H1 (cell line): ENCODE measurements at regions not wholly inside any gene's neighbourhood (a gene's known extent, or its start where the extent isn't known, plus 50 kb on each side); places are given as distances from the start of the nearest gene placed in this dataset.

Source experiments
- CTCF ChIA-PET: fragments of 300-600 bp; sonication (Branson Sonifier 250); formaldehyde crosslinking; loops from one replicate; lab custom pipeline; 2021; ENCODE audit not compliant: partially characterized antibody; lab: Charles Lee
- POLR2A ChIA-PET: fragments of 300-600 bp; sonication (Branson Sonifier 250); formaldehyde crosslinking; loops from one replicate; lab custom pipeline; 2021; ENCODE audit warnings: inconsistent platforms; ENCODE audit not compliant: partially characterized antibody; lab: Charles Lee
- DNase-seq, 2 experiments: peaks; one replicate each; pipeline versions ENCODE4 v3.0.0 to v3.0.0-alpha.2; 2010 to 2022; ENCODE audit warnings: low spot score in 2 of 2, low read depth in 1 of 2, mixed read lengths in 1 of 2
- FAIRE-seq: peaks from 2 replicates; lab custom pipeline; 2011; peaks lifted over from hg19 to GRCh38; lab: Jason Lieb, UNC
- H2AFZ ChIP-seq: 2 replicates; pipeline ENCODE4 v1.8.1; 2012; ENCODE audit warnings: low read length, inconsistent platforms
- H2AK5ac ChIP-seq: 2 replicates; pipeline ENCODE4 v1.6.1; 2013; ENCODE audit warnings: low read depth, low read length
- H2BK120ac ChIP-seq: replicated peaks from 2 replicates; pipeline ENCODE3; 2013; ENCODE audit warnings: low read depth, low read length, inconsistent platforms
- H2BK12ac ChIP-seq: 2 replicates; pipeline ENCODE4 v1.6.1; 2013; ENCODE audit warnings: low read depth, low read length
- H2BK15ac ChIP-seq: 2 replicates; pipeline ENCODE4 v1.6.1; 2013; ENCODE audit warnings: low read length
- H2BK20ac ChIP-seq: 2 replicates; pipeline ENCODE4 v1.6.1; 2013; ENCODE audit warnings: low read length
- H2BK5ac ChIP-seq: 2 replicates; pipeline ENCODE4 v1.6.1; 2013; ENCODE audit warnings: low read depth, low read length
- H3K14ac ChIP-seq: 2 replicates; pipeline ENCODE4 v1.6.1; 2013; ENCODE audit warnings: inconsistent platforms; ENCODE audit not compliant: insufficient read length
- H3K18ac ChIP-seq: 2 replicates; pipeline ENCODE4 v1.6.1; 2013; ENCODE audit warnings: low read length; ENCODE audit errors: extremely low read depth
- H3K23ac ChIP-seq: 2 replicates; pipeline ENCODE4 v1.6.1; 2013; ENCODE audit warnings: inconsistent platforms; ENCODE audit not compliant: insufficient read length
- H3K23me2 ChIP-seq: 2 replicates; pipeline ENCODE4 v1.6.1; 2013; ENCODE audit warnings: low read depth, low read length
- H3K27ac ChIP-seq: 2 replicates; pipeline ENCODE4 v1.6.1; 2011; ENCODE audit warnings: low read depth, low read length, inconsistent platforms
- H3K27me3 ChIP-seq, 4 experiments: replicated peaks in 1 of 4; 1 replicate in 1 of 4; 2 replicates in 3 of 4; pipeline versions ENCODE4 v1.6.1 to v1.8.1; 2011 to 2013; ENCODE audit warnings: low read length in 3 of 4, mild to moderate bottlenecking in 3 of 4, inconsistent platforms in 2 of 4, mixed read lengths in 2 of 4, moderate library complexity in 1 of 4; ENCODE audit not compliant: control insufficient read depth in 3 of 4, insufficient read depth in 3 of 4; ENCODE audit errors: extremely low read depth in 1 of 4
- H3K36me3 ChIP-seq, 4 experiments: 2 replicates each; pipeline versions ENCODE4 v1.6.1 to v1.8.1; 2011 to 2013; ENCODE audit warnings: mild to moderate bottlenecking in 4 of 4, low read length in 3 of 4, moderate library complexity in 2 of 4, control low read depth in 1 of 4, inconsistent platforms in 1 of 4; ENCODE audit not compliant: insufficient read depth in 4 of 4, control insufficient read depth in 2 of 4
- H3K4ac ChIP-seq: replicated peaks from 2 replicates; pipeline ENCODE3; 2013; ENCODE audit warnings: low read length, low read depth, mixed read lengths, inconsistent platforms; ENCODE audit not compliant: insufficient read length
- H3K4me1 ChIP-seq, 4 experiments: replicated peaks in 1 of 4; 1 replicate in 1 of 4; 2 replicates in 3 of 4; pipeline versions ENCODE4 v1.6.1 to v1.8.1; 2011 to 2013; ENCODE audit warnings: low read length in 3 of 4, inconsistent platforms in 2 of 4, mixed read lengths in 1 of 4; ENCODE audit not compliant: insufficient read depth in 4 of 4, control insufficient read depth in 3 of 4
- H3K4me2 ChIP-seq, 2 experiments: 2 replicates each; pipeline versions ENCODE4 v1.6.1 to v1.8.1; 2011 to 2013; ENCODE audit warnings: low read depth in 2 of 2, low read length in 2 of 2, control low read depth in 1 of 2, inconsistent platforms in 1 of 2, mild to moderate bottlenecking in 1 of 2; ENCODE audit not compliant: insufficient read depth in 1 of 2
- H3K4me3 ChIP-seq, 4 experiments: fragments of 200-600, 300-600 bp in 1 of 4; sonication (generic), shearing (Covaris generic), sonication (Bioruptor Twin) in 1 of 4; 2 replicates each; pipeline versions ENCODE4 v1.5.1 to v1.8.1; 2011 to 2016; ENCODE audit warnings: low read length in 4 of 4, low read depth in 3 of 4, control low read depth in 2 of 4, inconsistent platforms in 2 of 4, mild to moderate bottlenecking in 2 of 4, mixed read lengths in 1 of 4, moderate library complexity in 1 of 4; ENCODE audit not compliant: insufficient read depth in 2 of 4; ENCODE audit errors: extremely low read depth in 1 of 4
- H3K56ac ChIP-seq: replicated peaks from 2 replicates; pipeline ENCODE3; 2013; ENCODE audit warnings: low read depth, mild to moderate bottlenecking, mixed read lengths, low read length, inconsistent platforms; ENCODE audit not compliant: insufficient read length
- H3K79me1 ChIP-seq: 2 replicates; pipeline ENCODE4 v1.6.1; 2013; ENCODE audit warnings: low read depth, low read length, control low read depth
- H3K79me2 ChIP-seq, 2 experiments: 2 replicates each; pipeline versions ENCODE4 v1.6.1 to v1.8.1; 2012 to 2013; ENCODE audit warnings: low read length in 2 of 2, mild to moderate bottlenecking in 2 of 2, inconsistent platforms in 1 of 2; ENCODE audit not compliant: insufficient read depth in 2 of 2, control insufficient read depth in 1 of 2
- H3K9ac ChIP-seq, 4 experiments: replicated peaks in 1 of 4; 1 replicate in 1 of 4; 2 replicates in 3 of 4; pipeline versions ENCODE4 v1.6.1 to v1.8.1; 2011 to 2013; ENCODE audit warnings: low read depth in 3 of 4, low read length in 3 of 4, control low read depth in 2 of 4, mild to moderate bottlenecking in 2 of 4, moderate library complexity in 2 of 4, inconsistent platforms in 1 of 4; ENCODE audit errors: extremely low read depth in 1 of 4
- H3K9me3 ChIP-seq, 2 experiments: 2 replicates each; pipeline versions ENCODE4 v1.6.1 to v1.8.1; 2012 to 2013; ENCODE audit warnings: mild to moderate bottlenecking in 2 of 2, moderate library complexity in 2 of 2, control low read depth in 1 of 2, inconsistent platforms in 1 of 2, low read depth in 1 of 2, low read length in 1 of 2, mixed read lengths in 1 of 2; ENCODE audit not compliant: insufficient read depth in 2 of 2
- H4K20me1 ChIP-seq, 2 experiments: replicated peaks in 1 of 2; 2 replicates each; pipeline versions ENCODE3 to v1.8.1; 2011 to 2013; ENCODE audit warnings: inconsistent platforms in 2 of 2, low read length in 2 of 2, mild to moderate bottlenecking in 1 of 2; ENCODE audit not compliant: insufficient read depth in 2 of 2, control insufficient read depth in 1 of 2
- H4K5ac ChIP-seq: 2 replicates; pipeline ENCODE4 v1.6.1; 2013; ENCODE audit warnings: low read length, low read depth, mixed read lengths, inconsistent platforms; ENCODE audit not compliant: insufficient read length
- H4K8ac ChIP-seq: 2 replicates; pipeline ENCODE4 v1.8.0; 2013; ENCODE audit warnings: mild to moderate bottlenecking, moderate library complexity, low read length, inconsistent platforms; ENCODE audit not compliant: insufficient read depth; ENCODE audit errors: extremely low read depth
- H4K91ac ChIP-seq: replicated peaks from 2 replicates; pipeline ENCODE3; 2013; ENCODE audit warnings: low read length, mixed read lengths, inconsistent platforms; ENCODE audit not compliant: insufficient read length
- CTCF ChIP-seq, 3 experiments: IDR thresholded peaks; 1 replicate in 2 of 3; 2 replicates in 1 of 3; pipeline versions ENCODE4 v1.5.1 to v1.6.1; 2011; ENCODE audit warnings: low read length in 3 of 3, mild to moderate bottlenecking in 3 of 3, inconsistent platforms in 2 of 3, low read depth in 1 of 3, moderate library complexity in 1 of 3; ENCODE audit not compliant: insufficient read depth in 1 of 3; ENCODE audit errors: control extremely low read depth in 1 of 3
- EGR1 ChIP-seq: IDR thresholded peaks from 2 replicates; pipeline ENCODE4 v1.6.1; 2011; ENCODE audit warnings: low read depth, low read length, borderline replicate concordance
- HDAC6 ChIP-seq: IDR thresholded peaks from one replicate; pipeline ENCODE4 v1.7.1; 2012; ENCODE audit warnings: low read depth, mild to moderate bottlenecking, inconsistent platforms, low read length, moderate library complexity
- KDM1A ChIP-seq: fragments of 200-600, 300-600 bp; sonication (generic); IDR thresholded peaks from 2 replicates; pipeline ENCODE4 v1.7.1; 2016; ENCODE audit warnings: mild to moderate bottlenecking, low read length, borderline replicate concordance
- MAX ChIP-seq: IDR thresholded peaks from 2 replicates; pipeline ENCODE4 v1.6.1; 2012; ENCODE audit warnings: inconsistent platforms
- NRF1 ChIP-seq: IDR thresholded peaks from 2 replicates; pipeline ENCODE4 v1.6.1; 2011; ENCODE audit warnings: mild to moderate bottlenecking, low read depth, low read length, improper control_type of control experiment
- POU5F1 ChIP-seq: IDR thresholded peaks from 2 replicates; pipeline ENCODE4 v1.6.1; 2011; ENCODE audit warnings: low read depth, mild to moderate bottlenecking, low read length, moderate library complexity
- SIN3A ChIP-seq, 2 experiments: IDR thresholded peaks in 1 of 2; conservative IDR thresholded peaks in 1 of 2; 2 replicates each; pipeline ENCODE4 v1.6.1; 2011 to 2012; ENCODE audit warnings: low read length in 2 of 2, improper control_type of control experiment in 1 of 2, low read depth in 1 of 2, mild to moderate bottlenecking in 1 of 2
- SIRT6 ChIP-seq: IDR thresholded peaks from one replicate; pipeline ENCODE4 v1.7.1; 2012; ENCODE audit warnings: low read length, inconsistent platforms
- SP4 ChIP-seq: IDR thresholded peaks from 2 replicates; pipeline ENCODE4 v1.6.1; 2012; ENCODE audit warnings: low read length, inconsistent platforms
- SUZ12 ChIP-seq: fragments of 200-600 bp; sonication (generic); IDR thresholded peaks from 2 replicates; pipeline ENCODE4 v1.6.1; 2012; ENCODE audit warnings: mild to moderate bottlenecking, inconsistent platforms, low read length, moderate library complexity, mixed read lengths
- ZNF274 ChIP-seq: IDR thresholded peaks from 2 replicates; pipeline ENCODE4 v1.7.0; 2012; ENCODE audit warnings: low read length, borderline replicate concordance; ENCODE audit errors: extremely low read depth
- WGBS, 2 experiments: shearing (Covaris generic) in 1 of 2; methylation state at CpG; one replicate each; pipeline versions ENCODE4 v1.1.6 to v1.1.7; 2013 to 2015; ENCODE audit warnings: low lambda C conversion rate in 2 of 2, mixed read lengths in 2 of 2, inconsistent platforms in 1 of 2, low coverage in 1 of 2, missing lambda C conversion rate in 1 of 2; ENCODE audit not compliant: insufficient replicate concordance in 2 of 2, insufficient coverage in 1 of 2, insufficient read length in 1 of 2; ENCODE audit errors: extremely low coverage in 1 of 2, missing lambda C conversion rate in 1 of 2; 5-methylcytosine and 5-hydroxymethylcytosine counted together

- POLR2A ChIA-PET = interaction anchor here (1.6 kb wide), 1 partner anchor 86 kb away, joined by 3 read pairs; no protein-coding TSS in a partner anchor
- no peaks in the 10 kb centered on the region for H3K9me3 ChIP-seq
- TF ChIP-seq SIRT6 = no peak
- TF ChIP-seq SIN3A (conservative IDR thresholded peaks at IDR 0.05 in 1 of 2, IDR thresholded peaks at IDR 0.05 in 1 of 2; ENCODE audit: low read depth in 1 of 2, low read length in 2 of 2) = no peak
- TF ChIP-seq MAX = no peak
- no peak for TF ChIP-seq POU5F1
- no peak for TF ChIP-seq CTCF (IDR thresholded peaks at IDR 0.05; ENCODE audit: control extremely low read depth in 1 of 3, insufficient read depth in 1 of 3, low read depth in 1 of 3, low read length in 3 of 3)
- no peak for TF ChIP-seq KDM1A
- no peak for TF ChIP-seq EGR1
- TF ChIP-seq SP4 = no peak
- no peak for TF ChIP-seq SUZ12
- TF ChIP-seq HDAC6 = no peak
- no peak for TF ChIP-seq ZNF274
- TF ChIP-seq NRF1 = no peak
These were observed 247.1 kb downstream of the DUSP6 start for GRCh38 chr12:89105243-89105642.

More at GRCh38 chr12:89105243-89105642, 247.1 kb downstream of the DUSP6 start:
- Histone ChIP-seq H2AFZ (no peak overlapping the region), H3K9ac (no peak overlapping the region), H2BK12ac (no peak overlapping the region), H3K27me3 (no peaks in the 10 kb centered on the region), H2BK15ac (no peak overlapping the region), H2BK120ac (no peak overlapping the region), H3K18ac (no peak overlapping the region), H3K36me3 (no peaks in the 10 kb centered on the region), H3K4ac (no peak overlapping the region), H2AK5ac (no peak overlapping the region), H2BK5ac (no peak overlapping the region), H3K14ac (no peak overlapping the region), H3K23me2 (no peaks in the 10 kb centered on the region), H3K79me2 (no peaks in the 10 kb centered on the region), H4K8ac (no peak overlapping the region), H3K4me1 (peaks cover 0 to 10% (median 4%) of the 10 kb centered on the region in 4 experiments; a peak in 3 of 7 replicates), H4K5ac (no peak overlapping the region), H3K4me3 (no peak overlapping the region), H4K20me1 (no peaks in the 10 kb centered on the region), H3K4me2 (no peak overlapping the region), H3K27ac (no peak overlapping the region), H3K79me1 (no peaks in the 10 kb centered on the region), H2BK20ac (no peak overlapping the region), H3K56ac (no peak overlapping the region), H4K91ac (no peak overlapping the region), H3K23ac (no peak overlapping the region)
- FAIRE-seq = no peak
- WGBS, 2 experiments = 95% methylated on average over 1 of the region's 1 CpG; no CpG with 5 or more reads in 1 of the 2 experiments
- CTCF ChIA-PET = interaction anchor here (1.1 kb wide), 1 partner anchor 347 kb away, joined by 3 read pairs; no protein-coding TSS in a partner anchor
- DNase-seq = no peak
